ENCODE measurements at regions not wholly inside any gene's neighbourhood (a gene's known extent, or its start where the extent isn't known, plus 50 kb on each side); places are given as distances from the start of the nearest gene placed in this dataset.

DNA sequence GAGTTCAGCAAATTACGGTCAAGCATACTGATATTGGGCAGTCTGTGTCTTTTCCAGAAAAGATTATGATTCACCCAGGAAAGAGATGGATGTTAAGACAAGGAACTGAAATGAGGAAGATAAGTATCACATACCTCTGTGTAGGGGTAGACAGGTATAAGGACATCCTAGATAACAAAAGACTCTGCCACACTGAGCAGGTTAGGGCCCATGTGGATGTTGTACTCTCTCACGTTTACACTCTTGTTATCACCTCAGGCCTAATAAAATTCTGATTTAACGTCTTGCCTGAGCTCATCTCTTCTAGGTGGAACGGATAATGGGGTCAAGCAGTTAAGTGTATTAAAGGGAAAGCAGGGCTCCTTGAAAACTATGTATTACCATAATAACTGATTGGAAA, 2480.8 kb downstream of the PCDH9 start:
- Histone ChIP-seq H3F3A (ENCODE audit: low read depth) (no peaks in the 10 kb centered on the region), H3K9ac (ENCODE audit: low read depth, low read length, poor library complexity, severe bottlenecking) (no peak overlapping the region), H3K36me3 (ENCODE audit: insufficient read depth, low read length) (no peaks in the 10 kb centered on the region), H3K4me2 (ENCODE audit: low read depth, low read length, poor library complexity, severe bottlenecking) (no peak overlapping the region), H3K79me2 (ENCODE audit: insufficient read depth, low read length) (no peaks in the 10 kb centered on the region), H3K27me3 (ENCODE audit: insufficient read depth, low read length, poor library complexity, severe bottlenecking) (no peaks in the 10 kb centered on the region), H2AFZ (ENCODE audit: low read length) (no peak overlapping the region), H3K4me1 (ENCODE audit: insufficient read depth, low read length, poor library complexity, severe bottlenecking) (peaks cover 8% of the 10 kb centered on the region), H3K4me3 (ENCODE audit: low read length, poor library complexity, severe bottlenecking) (no peak overlapping the region), H4K20me1 (ENCODE audit: insufficient read depth, low read length, poor library complexity, severe bottlenecking) (no peaks in the 10 kb centered on the region), H3K9me3 (ENCODE audit: insufficient read depth, low read depth, low read length) (no peaks in the 10 kb centered on the region), H3K9me2 (replicated peaks; ENCODE audit: low read depth, low read length) (no peaks in the 10 kb centered on the region)
- no peak for TF ChIP-seq EZH2phosphoT487 (IDR thresholded peaks at IDR 0.05; ENCODE audit: borderline replicate concordance)
- TF ChIP-seq, protein P1, sequence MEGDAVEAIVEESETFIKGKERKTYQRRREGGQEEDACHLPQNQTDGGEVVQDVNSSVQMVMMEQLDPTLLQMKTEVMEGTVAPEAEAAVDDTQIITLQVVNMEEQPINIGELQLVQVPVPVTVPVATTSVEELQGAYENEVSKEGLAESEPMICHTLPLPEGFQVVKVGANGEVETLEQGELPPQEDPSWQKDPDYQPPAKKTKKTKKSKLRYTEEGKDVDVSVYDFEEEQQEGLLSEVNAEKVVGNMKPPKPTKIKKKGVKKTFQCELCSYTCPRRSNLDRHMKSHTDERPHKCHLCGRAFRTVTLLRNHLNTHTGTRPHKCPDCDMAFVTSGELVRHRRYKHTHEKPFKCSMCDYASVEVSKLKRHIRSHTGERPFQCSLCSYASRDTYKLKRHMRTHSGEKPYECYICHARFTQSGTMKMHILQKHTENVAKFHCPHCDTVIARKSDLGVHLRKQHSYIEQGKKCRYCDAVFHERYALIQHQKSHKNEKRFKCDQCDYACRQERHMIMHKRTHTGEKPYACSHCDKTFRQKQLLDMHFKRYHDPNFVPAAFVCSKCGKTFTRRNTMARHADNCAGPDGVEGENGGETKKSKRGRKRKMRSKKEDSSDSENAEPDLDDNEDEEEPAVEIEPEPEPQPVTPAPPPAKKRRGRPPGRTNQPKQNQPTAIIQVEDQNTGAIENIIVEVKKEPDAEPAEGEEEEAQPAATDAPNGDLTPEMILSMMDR (conservative IDR thresholded peaks at IDR 0.05; ENCODE audit: low read length): no peak

DNA sequence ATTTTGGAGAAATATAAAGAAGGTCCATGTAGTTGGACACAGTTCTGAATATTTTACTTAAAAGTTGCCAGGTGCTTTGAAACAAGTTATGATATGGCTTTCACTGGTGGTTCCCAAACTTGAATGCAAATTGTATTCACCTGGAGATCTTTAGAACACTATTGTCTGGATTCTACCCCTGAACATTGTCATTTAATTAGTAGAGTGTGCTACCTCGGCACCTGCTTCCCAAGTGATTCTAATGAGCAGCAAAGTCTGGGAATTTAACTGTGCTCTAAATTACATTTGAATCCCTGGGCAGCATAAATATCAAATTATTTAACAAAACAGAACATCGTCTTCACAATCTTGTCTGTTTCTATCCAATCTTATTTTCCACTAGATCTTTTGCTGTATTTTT, 2483.3 kb downstream of the PCDH9 start:
- H3K9me2 ChIP-seq (replicated peaks; ENCODE audit: low read depth, low read length): no peaks in the 10 kb centered on the region
- H3K36me3 ChIP-seq (ENCODE audit: insufficient read depth, low read length): no peaks in the 10 kb centered on the region
- no peak overlapping the region for H2AFZ ChIP-seq (ENCODE audit: low read length)
- H3K9me3 ChIP-seq (ENCODE audit: insufficient read depth, low read depth, low read length): no peaks in the 10 kb centered on the region
- H3K9ac ChIP-seq (ENCODE audit: low read depth, low read length, poor library complexity, severe bottlenecking): no peak overlapping the region
- H3K4me3 ChIP-seq (ENCODE audit: low read length, poor library complexity, severe bottlenecking): no peak overlapping the region
- no peak overlapping the region for H3K4me2 ChIP-seq (ENCODE audit: low read depth, low read length, poor library complexity, severe bottlenecking)
- no peaks in the 10 kb centered on the region for H3F3A ChIP-seq (ENCODE audit: low read depth)
- H4K20me1 ChIP-seq (ENCODE audit: insufficient read depth, low read length, poor library complexity, severe bottlenecking): no peaks in the 10 kb centered on the region
- TF ChIP-seq EZH2phosphoT487 (IDR thresholded peaks at IDR 0.05; ENCODE audit: borderline replicate concordance): no peak
- TF ChIP-seq, protein P1 (conservative IDR thresholded peaks at IDR 0.05; ENCODE audit: low read length): no peak
- no peaks in the 10 kb centered on the region for H3K27me3 ChIP-seq (ENCODE audit: insufficient read depth, low read length, poor library complexity, severe bottlenecking)
- no peaks in the 10 kb centered on the region for H3K79me2 ChIP-seq (ENCODE audit: insufficient read depth, low read length)
- peaks cover 8% of the 10 kb centered on the region for H3K4me1 ChIP-seq (ENCODE audit: insufficient read depth, low read length, poor library complexity, severe bottlenecking)

DNA sequence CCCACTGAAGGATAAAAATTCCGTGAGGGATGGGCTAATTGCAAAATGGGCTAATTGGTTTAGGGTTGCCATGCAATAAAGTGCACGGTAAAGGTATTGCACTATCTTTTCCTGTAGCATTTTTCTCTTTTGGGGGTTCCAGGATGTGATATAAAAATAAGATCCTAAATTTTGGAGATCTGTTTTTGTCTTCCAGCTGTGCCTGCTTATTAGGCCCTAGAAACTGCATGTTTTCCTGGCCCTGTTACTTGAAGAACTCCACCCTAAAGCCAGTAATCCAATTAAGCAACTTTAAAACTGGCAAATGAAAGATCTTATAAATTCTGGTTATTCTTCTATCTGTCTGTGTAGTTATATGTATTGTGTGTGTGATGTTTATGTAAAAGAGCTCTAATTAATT, 2489.6 kb downstream of the PCDH9 start:
- Histone ChIP-seq H3K9me3 (ENCODE audit: insufficient read depth, low read depth, low read length) (no peaks in the 10 kb centered on the region), H3K79me2 (ENCODE audit: insufficient read depth, low read length) (no peaks in the 10 kb centered on the region)

More for the DNA sequence above, 2489.6 kb downstream of the PCDH9 start:
- Histone ChIP-seq H3K4me1 (ENCODE audit: insufficient read depth, low read length, poor library complexity, severe bottlenecking) (no peaks in the 10 kb centered on the region), H3K9ac (ENCODE audit: low read depth, low read length, poor library complexity, severe bottlenecking) (no peak overlapping the region), H3K36me3 (ENCODE audit: insufficient read depth, low read length) (no peaks in the 10 kb centered on the region), H4K20me1 (ENCODE audit: insufficient read depth, low read length, poor library complexity, severe bottlenecking) (no peaks in the 10 kb centered on the region), H3K4me2 (ENCODE audit: low read depth, low read length, poor library complexity, severe bottlenecking) (no peak overlapping the region), H2AFZ (ENCODE audit: low read length) (no peak overlapping the region), H3K27me3 (ENCODE audit: insufficient read depth, low read length, poor library complexity, severe bottlenecking) (no peaks in the 10 kb centered on the region), H3K4me3 (ENCODE audit: low read length, poor library complexity, severe bottlenecking) (no peak overlapping the region), H3K9me2 (replicated peaks; ENCODE audit: low read depth, low read length) (no peaks in the 10 kb centered on the region), H3F3A (ENCODE audit: low read depth) (no peaks in the 10 kb centered on the region)
- no peak for TF ChIP-seq EZH2phosphoT487 (IDR thresholded peaks at IDR 0.05; ENCODE audit: borderline replicate concordance)
- TF ChIP-seq, protein P1 (conservative IDR thresholded peaks at IDR 0.05; ENCODE audit: low read length): no peak

Data from Loucy (cell line).